KG1 (cell line): ENCODE measurements at regions not wholly inside any gene's neighbourhood (a gene's known extent, or its start where the extent isn't known, plus 50 kb on each side); places are given as distances from the start of the nearest gene placed in this dataset.

ENCODE experiments used
- DNase-seq: peaks from one replicate; lab custom pipeline; 2025; lab: John Stamatoyannopoulos, UW

DNA sequence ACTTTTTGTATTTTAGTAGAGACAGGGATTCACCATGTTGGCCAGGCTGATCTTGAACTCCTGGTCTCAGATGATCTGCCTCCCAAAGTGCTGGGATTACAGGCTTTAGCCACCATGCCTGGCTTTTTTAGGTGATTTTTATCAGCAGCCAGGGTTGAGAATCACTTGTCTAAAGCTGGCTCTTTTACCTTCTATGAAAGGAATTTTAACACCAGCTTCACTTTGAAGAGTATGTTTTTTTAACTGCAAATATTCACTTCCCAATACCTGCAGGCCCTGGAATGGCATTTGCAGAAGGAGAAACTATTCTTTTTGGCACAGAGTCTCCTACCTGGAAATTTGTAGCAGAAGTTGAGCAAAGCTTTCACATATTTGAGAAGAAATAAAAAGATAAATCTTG lies 63.6 kb upstream of the NAA20 start:
- DNase-seq = no peak

DNA sequence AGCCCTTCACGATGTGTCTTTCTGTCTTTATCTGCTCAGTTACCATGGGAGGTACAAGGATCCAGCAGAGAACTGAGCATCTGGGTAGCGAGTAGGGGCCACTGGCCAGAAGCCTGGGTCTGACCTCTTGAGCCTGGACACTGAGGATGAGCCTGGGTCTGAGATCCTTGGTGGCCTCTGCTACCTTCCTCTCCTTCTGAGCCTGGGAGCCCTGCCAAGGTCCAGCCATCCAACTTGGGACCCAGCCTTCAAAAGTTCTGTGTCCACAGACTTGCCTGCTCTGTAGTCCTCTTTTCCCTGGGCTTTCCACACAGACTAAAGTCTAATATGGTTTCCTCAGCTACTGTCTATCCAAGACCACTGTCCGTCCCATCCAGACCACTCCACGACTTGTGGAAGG lies 60.2 kb upstream of the NAA20 start:
- no peak for DNase-seq

DNA sequence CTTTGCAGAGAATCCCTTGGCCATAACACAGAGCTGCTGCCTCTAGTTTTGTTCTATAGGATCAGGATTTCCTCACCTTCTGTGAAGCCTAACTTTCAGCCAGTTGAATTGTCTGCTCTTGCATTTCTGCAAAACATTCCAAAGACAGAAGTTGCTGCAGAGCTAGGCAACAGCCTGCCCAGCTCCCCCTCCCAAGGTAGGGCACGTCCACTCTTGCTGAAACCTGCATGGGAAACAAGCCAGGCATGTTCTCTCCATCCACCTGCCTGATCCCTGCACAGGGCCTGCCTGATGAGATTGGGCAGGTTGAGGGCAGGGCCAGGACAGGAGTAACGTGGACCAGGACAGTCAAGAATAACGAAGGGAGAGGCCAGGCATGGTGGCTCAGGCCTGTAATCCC lies 58.9 kb upstream of the NAA20 start:
- DNase-seq = no peak

DNA sequence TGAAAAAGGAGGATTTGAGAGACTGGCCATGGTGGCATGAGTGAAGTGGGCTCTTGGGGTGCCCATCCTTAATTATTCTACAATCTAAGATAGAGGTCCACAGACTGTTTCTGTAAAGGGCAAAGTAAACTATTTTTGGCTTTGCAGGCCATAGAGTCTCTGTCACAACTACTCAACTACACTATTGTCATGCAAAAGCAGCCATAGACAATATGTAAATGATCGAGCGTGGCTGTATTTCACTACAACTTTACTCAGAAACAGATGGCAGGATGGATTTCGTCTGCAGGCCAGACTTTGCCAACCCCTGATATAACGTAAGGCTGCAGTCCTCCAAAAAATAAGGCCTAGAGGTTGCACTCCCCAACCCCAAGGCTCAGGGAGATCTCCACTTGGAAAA lies 58.2 kb upstream of the NAA20 start:
- no peak for DNase-seq

DNA sequence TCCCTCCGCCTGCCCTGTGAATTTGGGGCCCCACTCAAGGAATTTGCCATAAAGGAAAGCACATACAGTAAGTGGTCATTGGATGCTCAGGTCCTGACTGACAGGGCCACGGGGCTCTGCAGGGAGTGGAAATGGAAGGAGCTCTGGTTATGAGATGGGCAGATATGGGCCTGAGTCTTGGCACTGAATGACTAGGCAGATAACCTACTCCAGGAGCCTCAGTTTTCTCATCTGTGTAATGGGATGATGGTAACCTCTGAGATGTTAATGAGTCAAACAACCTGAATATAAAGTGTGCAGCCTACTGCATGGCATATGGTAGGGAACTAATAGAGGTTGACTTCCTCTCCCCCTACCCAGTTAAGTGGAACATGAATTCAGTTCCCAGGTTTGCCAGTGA lies 56.4 kb upstream of the NAA20 start:
- no peak for DNase-seq

DNA sequence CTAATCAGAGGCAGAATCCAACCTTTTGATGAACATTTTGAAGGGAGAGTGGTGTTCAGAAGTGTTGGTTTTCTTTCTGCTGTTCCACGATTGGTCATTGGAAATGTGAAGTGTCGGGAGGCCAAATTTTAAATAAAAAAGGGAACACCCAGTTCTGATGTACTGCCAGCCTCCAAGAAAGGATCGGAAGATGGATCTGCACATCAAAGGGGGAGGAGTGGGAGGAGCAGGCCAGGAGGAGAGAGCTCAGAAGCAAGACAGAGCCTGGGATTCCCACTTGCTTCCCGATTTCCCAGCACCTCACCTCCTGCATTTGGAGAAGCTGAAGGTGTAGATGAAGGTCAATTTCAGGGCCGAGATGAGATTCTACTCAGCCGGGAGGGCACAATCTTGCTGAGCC lies 55.9 kb upstream of the NAA20 start:
- DNase-seq = no peak

DNA sequence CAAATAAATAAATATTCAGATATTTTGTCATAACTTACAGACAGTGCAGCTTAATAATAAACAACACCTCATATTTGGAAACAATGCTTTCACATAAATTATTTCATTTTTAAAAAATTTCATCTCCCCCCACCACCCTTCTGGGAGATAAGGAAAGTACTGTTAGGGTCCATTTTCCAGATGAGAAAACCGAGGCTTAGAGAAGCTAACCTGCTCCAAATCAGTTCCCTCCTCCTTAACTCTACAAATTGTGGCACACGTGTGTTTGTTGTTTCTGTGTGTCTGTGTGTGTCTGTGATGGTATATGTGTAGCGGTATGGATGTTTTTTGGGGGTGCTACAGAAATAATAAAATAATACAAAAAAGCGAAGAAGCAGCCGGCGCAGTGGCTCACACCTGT lies 54.2 kb upstream of the NAA20 start:
- no peak for DNase-seq

DNA sequence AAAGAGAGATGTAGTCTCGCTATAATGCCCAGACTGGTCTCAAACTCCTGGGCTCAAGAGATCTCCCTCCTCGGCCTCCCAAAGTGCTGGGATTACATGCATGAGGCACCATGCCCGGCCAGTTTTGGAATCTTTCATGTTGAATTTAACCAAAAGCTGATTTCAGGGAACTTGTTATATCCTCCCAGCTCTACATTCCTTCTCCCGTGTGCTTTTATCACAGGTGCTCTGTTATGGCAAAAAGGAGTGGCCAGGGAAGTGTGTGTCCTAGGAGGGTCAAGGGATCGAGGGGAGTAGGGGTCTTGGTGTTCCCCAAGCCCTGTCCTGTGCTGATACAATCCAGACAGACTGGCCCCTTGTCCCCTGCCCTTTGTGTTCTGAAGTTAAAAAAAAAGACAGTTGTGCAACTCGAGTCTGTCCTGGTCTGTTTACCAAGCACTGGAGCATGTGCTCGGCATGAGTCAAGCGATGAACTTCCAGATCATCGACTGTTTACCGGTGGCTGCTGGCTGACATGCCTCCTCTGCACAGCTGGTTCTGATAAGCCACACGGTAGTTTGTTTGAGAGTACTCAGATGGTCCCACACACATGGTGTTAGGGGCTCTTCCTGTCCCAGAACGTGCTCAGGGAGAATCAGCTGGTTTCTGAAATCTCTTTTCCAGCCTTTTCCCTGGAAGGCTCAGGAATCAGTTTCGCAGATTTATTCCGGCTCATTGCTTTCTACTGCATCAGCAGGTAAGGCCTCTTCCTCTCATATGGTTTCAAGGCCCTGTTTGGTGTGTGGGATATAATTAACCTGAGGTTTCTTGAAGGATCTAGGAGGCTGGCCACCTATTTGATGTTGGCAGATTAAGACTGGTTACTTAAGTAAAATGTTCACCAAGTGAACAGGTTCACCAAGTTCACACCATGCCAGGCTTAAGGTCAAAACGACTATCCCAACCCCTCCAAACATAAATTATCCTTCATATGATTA lies 52.6 kb upstream of the NAA20 start:
- DNase-seq = no peak

DNA sequence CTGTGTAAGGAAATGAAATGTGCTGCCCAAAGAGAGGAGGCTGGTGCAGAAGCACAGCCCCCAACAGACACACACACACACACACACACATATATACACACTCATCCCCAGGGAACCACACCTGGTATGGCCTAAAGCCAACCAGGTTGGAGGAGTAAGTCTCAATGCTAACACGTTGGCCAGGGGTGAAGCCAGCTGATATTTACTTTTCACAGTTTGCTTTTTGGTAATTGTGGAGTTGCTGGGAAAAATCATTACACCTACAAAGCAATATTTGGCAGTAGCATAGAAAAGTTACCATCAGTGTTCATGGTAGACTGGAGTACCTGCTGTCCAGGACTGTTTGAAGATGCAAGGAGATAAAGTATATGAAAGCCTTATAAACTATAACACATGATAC lies 50.3 kb upstream of the NAA20 start:
- no peak for DNase-seq
